ENCODE measurements at regions not wholly inside any gene's neighbourhood (a gene's known extent, or its start where the extent isn't known, plus 50 kb on each side); places are given as distances from the start of the nearest gene placed in this dataset.

DNA sequence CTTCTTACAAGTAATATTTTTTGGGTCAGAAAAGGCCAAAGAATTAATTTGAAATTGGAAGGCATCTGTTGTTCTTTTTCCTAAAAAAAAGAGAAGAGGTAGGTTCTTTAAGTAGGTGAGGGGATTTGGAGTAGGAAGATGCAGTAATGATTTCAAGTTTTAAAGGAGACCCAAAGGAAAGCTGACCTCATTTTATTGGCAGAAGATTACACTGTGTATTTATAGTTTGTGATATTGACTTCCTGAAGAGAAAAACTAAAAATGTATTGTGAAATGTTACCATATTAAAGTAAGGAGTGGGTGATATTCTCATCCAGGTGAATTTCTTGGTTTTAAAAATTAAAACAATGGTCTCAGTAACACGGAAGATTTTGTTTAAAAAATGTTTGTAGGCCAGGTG lies 56.6 kb upstream of the CELF2 start:
- no peaks in the 10 kb centered on the region for H3K4me1 ChIP-seq (ENCODE audit: control insufficient read depth in 2 of 2, insufficient read depth in 2 of 2, low read length in 2 of 2)
- H3K36me3 ChIP-seq (ENCODE audit: control insufficient read depth in 2 of 2, insufficient read depth in 2 of 2, low read length in 1 of 2): no peaks in the 10 kb centered on the region
- H3K27ac ChIP-seq (ENCODE audit: low read depth in 1 of 2, low read length in 1 of 2): no peak overlapping the region
- no peak for DNase-seq (ENCODE audit: low read depth in 6 of 9, low spot score in 9 of 9)
- peaks cover 2 to 3% of the 10 kb centered on the region in 2 donors for H3K27me3 ChIP-seq (ENCODE audit: control insufficient read depth in 2 of 2, insufficient read depth in 1 of 2, low read length in 1 of 2)
- no peaks in the 10 kb centered on the region for H3K9me3 ChIP-seq (ENCODE audit: control insufficient read depth in 2 of 2, insufficient read depth in 1 of 2, low read length in 1 of 2)
- WGBS: 99% methylated on average over 1 of the region's 1 CpG
- H3K4me3 ChIP-seq (ENCODE audit: low read length in 2 of 2): no peak overlapping the region

DNA sequence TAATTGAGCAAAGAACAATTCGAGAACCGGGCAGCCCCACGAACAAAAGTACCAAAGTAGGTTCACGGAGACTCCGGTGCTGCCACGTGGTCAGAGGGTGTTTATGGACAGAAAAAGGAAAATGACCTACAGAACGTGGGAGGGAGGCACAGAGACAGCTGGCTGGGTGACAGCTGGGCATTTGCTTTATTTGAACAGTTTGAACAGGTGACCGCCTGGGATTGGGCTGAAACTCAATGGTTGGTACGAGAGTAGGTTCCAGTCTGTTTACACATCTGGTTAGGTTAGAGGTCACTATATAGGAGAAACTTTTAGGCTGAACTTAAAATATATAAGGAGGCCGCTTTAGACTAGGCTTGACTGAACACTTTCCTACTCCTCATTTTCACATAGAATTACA lies 50.6 kb upstream of the CELF2 start:
- Histone ChIP-seq H3K9me3 (ENCODE audit: control insufficient read depth in 2 of 2, insufficient read depth in 1 of 2, low read length in 1 of 2) (no peaks in the 10 kb centered on the region), H3K4me3 (ENCODE audit: low read length in 2 of 2) (no peak overlapping the region), H3K36me3 (ENCODE audit: control insufficient read depth in 2 of 2, insufficient read depth in 2 of 2, low read length in 1 of 2) (no peaks in the 10 kb centered on the region), H3K27me3 (ENCODE audit: control insufficient read depth in 2 of 2, insufficient read depth in 1 of 2, low read length in 1 of 2) (no peaks in the 10 kb centered on the region), H3K4me1 (ENCODE audit: control insufficient read depth in 2 of 2, insufficient read depth in 2 of 2, low read length in 2 of 2) (no peaks in the 10 kb centered on the region), H3K27ac (ENCODE audit: low read depth in 1 of 2, low read length in 1 of 2) (no peak overlapping the region)
- WGBS: 88% methylated on average over 10 of the region's 10 CpGs
- DNase-seq (ENCODE audit: low read depth in 6 of 9, low spot score in 9 of 9): no peak

DNA sequence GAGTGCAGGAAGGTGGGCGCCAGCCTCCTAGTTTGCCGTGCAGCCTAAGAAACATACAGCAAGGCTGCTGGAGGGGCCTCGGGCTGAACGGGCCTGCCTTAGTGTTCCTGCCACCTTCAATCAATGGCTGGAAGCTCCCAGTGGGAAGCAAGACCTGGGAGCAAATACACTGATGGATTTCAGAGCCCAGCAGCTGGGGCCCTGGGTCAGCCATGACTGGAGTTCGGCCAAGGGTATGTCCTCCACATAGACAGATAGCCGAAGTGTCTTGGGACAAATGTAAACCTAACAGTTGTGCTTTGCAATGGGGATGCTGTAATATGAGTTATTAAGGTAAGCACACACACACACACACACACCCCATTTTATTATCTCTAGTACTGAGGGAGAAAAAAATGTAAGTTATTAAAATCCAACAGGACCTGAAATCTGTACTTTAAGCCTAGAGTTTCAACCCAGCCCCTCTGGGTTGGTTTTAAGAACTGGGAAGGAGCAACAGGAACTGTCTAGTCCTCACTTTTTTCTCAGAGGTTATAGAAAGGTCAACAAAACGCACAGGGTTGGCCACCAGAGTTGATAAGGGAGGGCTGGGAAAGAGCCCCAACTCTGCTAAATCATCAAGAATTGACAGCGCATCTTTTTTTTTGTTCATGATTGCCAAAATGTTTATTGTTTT lies 50.0 kb upstream of the CELF2 start:
- WGBS: 93% methylated on average over 8 of the region's 8 CpGs
- Histone ChIP-seq H3K4me1 (ENCODE audit: control insufficient read depth in 2 of 2, insufficient read depth in 2 of 2, low read length in 2 of 2) (no peaks in the 10 kb centered on the region), H3K27ac (ENCODE audit: low read depth in 1 of 2, low read length in 1 of 2) (no peak overlapping the region), H3K27me3 (ENCODE audit: control insufficient read depth in 2 of 2, insufficient read depth in 1 of 2, low read length in 1 of 2) (no peaks in the 10 kb centered on the region), H3K9me3 (ENCODE audit: control insufficient read depth in 2 of 2, insufficient read depth in 1 of 2, low read length in 1 of 2) (no peaks in the 10 kb centered on the region), H3K36me3 (ENCODE audit: control insufficient read depth in 2 of 2, insufficient read depth in 2 of 2, low read length in 1 of 2) (no peaks in the 10 kb centered on the region), H3K4me3 (ENCODE audit: low read length in 2 of 2) (no peak overlapping the region)
- no peak for DNase-seq (ENCODE audit: low read depth in 6 of 9, low spot score in 9 of 9)
